ENCODE measurements at regions not wholly inside any gene's neighbourhood (a gene's known extent, or its start where the extent isn't known, plus 50 kb on each side); places are given as distances from the start of the nearest gene placed in this dataset.
"Not testable (repeated sequence)": the region's sequence is repeated elsewhere in the genome, so short reads cannot be mapped to it uniquely, and the experiment has no call there.

- no peak for TF ChIP-seq ZNF274 (IDR thresholded peaks at IDR 0.05; ENCODE audit: low read depth, low read length)
- TF ChIP-seq SUZ12 (IDR thresholded peaks at IDR 0.05; ENCODE audit: extremely low read depth, insufficient read depth, insufficient read length): no peak
- TF ChIP-seq YY1 (IDR thresholded peaks at IDR 0.05; ENCODE audit: insufficient read depth, insufficient read length): no peak
- Histone ChIP-seq H3K27me3 (ENCODE audit: insufficient read depth, insufficient read length) (no peaks in the 10 kb centered on the region), H3K4me3 (ENCODE audit: insufficient read length, low read depth) (no peak overlapping the region), H3K9me3 (ENCODE audit: insufficient read depth, low read length) (peaks cover 18% of the 10 kb centered on the region), H3K4me1 (ENCODE audit: insufficient read depth, insufficient read length) (no peaks in the 10 kb centered on the region), H3K36me3 (ENCODE audit: insufficient read depth, insufficient read length, low read length) (no peaks in the 10 kb centered on the region), H3K9ac (ENCODE audit: insufficient read length, low read depth) (no peak overlapping the region)
- DNase-seq (ENCODE audit: low read depth, low spot score): no peak
Measured at GRCh38 chr17:63295288-63295687, 150.8 kb downstream of the CYB561 start.

- peaks cover 18% of the 10 kb centered on the region for H3K9me3 ChIP-seq (ENCODE audit: insufficient read depth, low read length)
- TF ChIP-seq SUZ12 (IDR thresholded peaks at IDR 0.05; ENCODE audit: extremely low read depth, insufficient read depth, insufficient read length): no peak
- no peak for TF ChIP-seq YY1 (IDR thresholded peaks at IDR 0.05; ENCODE audit: insufficient read depth, insufficient read length)
- no peak for TF ChIP-seq ZNF274 (IDR thresholded peaks at IDR 0.05; ENCODE audit: low read depth, low read length)
- no peaks in the 10 kb centered on the region for H3K27me3 ChIP-seq (ENCODE audit: insufficient read depth, insufficient read length)
- H3K4me1 ChIP-seq (ENCODE audit: insufficient read depth, insufficient read length): no peaks in the 10 kb centered on the region
- no peak overlapping the region for H3K4me3 ChIP-seq (ENCODE audit: insufficient read length, low read depth)
- H3K36me3 ChIP-seq (ENCODE audit: insufficient read depth, insufficient read length, low read length): no peaks in the 10 kb centered on the region
- no peak overlapping the region for H3K9ac ChIP-seq (ENCODE audit: insufficient read length, low read depth)
- no peak for DNase-seq (ENCODE audit: low read depth, low spot score)
Measured at GRCh38 chr17:63295839-63296590, 150.1 kb downstream of the CYB561 start.

- H3K27me3 ChIP-seq (ENCODE audit: insufficient read depth, insufficient read length); DNase-seq (ENCODE audit: low read depth, low spot score); H3K36me3 ChIP-seq (ENCODE audit: insufficient read depth, insufficient read length, low read length); H3K4me1 ChIP-seq (ENCODE audit: insufficient read depth, insufficient read length); H3K4me3 ChIP-seq (ENCODE audit: insufficient read length, low read depth); H3K9ac ChIP-seq (ENCODE audit: insufficient read length, low read depth): not testable (repeated sequence)
- peaks cover 18% of the 10 kb centered on the region for H3K9me3 ChIP-seq (ENCODE audit: insufficient read depth, low read length)
Measured at GRCh38 chr17:63298916-63299315, 147.2 kb downstream of the CYB561 start.

- no peaks in the 10 kb centered on the region for H3K4me1 ChIP-seq (ENCODE audit: insufficient read depth, insufficient read length)
- no peak overlapping the region for H3K9ac ChIP-seq (ENCODE audit: insufficient read length, low read depth)
- H3K9me3 ChIP-seq (ENCODE audit: insufficient read depth, low read length): no peaks in the 10 kb centered on the region
- no peak for DNase-seq (ENCODE audit: low read depth, low spot score)
- no peaks in the 10 kb centered on the region for H3K27me3 ChIP-seq (ENCODE audit: insufficient read depth, insufficient read length)
- H3K4me3 ChIP-seq (ENCODE audit: insufficient read length, low read depth): no peak overlapping the region
- TF ChIP-seq SUZ12 (IDR thresholded peaks at IDR 0.05; ENCODE audit: extremely low read depth, insufficient read depth, insufficient read length) (no peak), ZNF274 (IDR thresholded peaks at IDR 0.05; ENCODE audit: low read depth, low read length) (no peak), YY1 (IDR thresholded peaks at IDR 0.05; ENCODE audit: insufficient read depth, insufficient read length) (no peak)
- no peaks in the 10 kb centered on the region for H3K36me3 ChIP-seq (ENCODE audit: insufficient read depth, insufficient read length, low read length)
Measured at GRCh38 chr17:63304704-63305261, 141.3 kb downstream of the CYB561 start.

- Histone ChIP-seq H3K27me3 (ENCODE audit: insufficient read depth, insufficient read length) (no peaks in the 10 kb centered on the region), H3K4me1 (ENCODE audit: insufficient read depth, insufficient read length) (no peaks in the 10 kb centered on the region), H3K9ac (ENCODE audit: insufficient read length, low read depth) (no peak overlapping the region), H3K4me3 (ENCODE audit: insufficient read length, low read depth) (no peak overlapping the region), H3K36me3 (ENCODE audit: insufficient read depth, insufficient read length, low read length) (no peaks in the 10 kb centered on the region), H3K9me3 (ENCODE audit: insufficient read depth, low read length) (no peaks in the 10 kb centered on the region)
- no peak for DNase-seq (ENCODE audit: low read depth, low spot score)
- TF ChIP-seq YY1 (IDR thresholded peaks at IDR 0.05; ENCODE audit: insufficient read depth, insufficient read length): no peak
- no peak for TF ChIP-seq SUZ12 (IDR thresholded peaks at IDR 0.05; ENCODE audit: extremely low read depth, insufficient read depth, insufficient read length)
- no peak for TF ChIP-seq ZNF274 (IDR thresholded peaks at IDR 0.05; ENCODE audit: low read depth, low read length)
Measured at GRCh38 chr17:63305857-63306256, 140.2 kb downstream of the CYB561 start.

- no peaks in the 10 kb centered on the region for H3K36me3 ChIP-seq (ENCODE audit: insufficient read depth, insufficient read length, low read length)
- DNase-seq (ENCODE audit: low read depth, low spot score): no peak
- no peak for TF ChIP-seq YY1 (IDR thresholded peaks at IDR 0.05; ENCODE audit: insufficient read depth, insufficient read length)
- no peak for TF ChIP-seq SUZ12 (IDR thresholded peaks at IDR 0.05; ENCODE audit: extremely low read depth, insufficient read depth, insufficient read length)
- no peak for TF ChIP-seq ZNF274 (IDR thresholded peaks at IDR 0.05; ENCODE audit: low read depth, low read length)
- H3K9ac ChIP-seq (ENCODE audit: insufficient read length, low read depth): no peak overlapping the region
- H3K9me3 ChIP-seq (ENCODE audit: insufficient read depth, low read length): no peaks in the 10 kb centered on the region
- H3K4me1 ChIP-seq (ENCODE audit: insufficient read depth, insufficient read length): no peaks in the 10 kb centered on the region
- no peaks in the 10 kb centered on the region for H3K27me3 ChIP-seq (ENCODE audit: insufficient read depth, insufficient read length)
- no peak overlapping the region for H3K4me3 ChIP-seq (ENCODE audit: insufficient read length, low read depth)
Measured at GRCh38 chr17:63306855-63307254, 139.3 kb downstream of the CYB561 start.

- Histone ChIP-seq H3K27me3 (ENCODE audit: insufficient read depth, insufficient read length) (no peaks in the 10 kb centered on the region), H3K9ac (ENCODE audit: insufficient read length, low read depth) (no peak overlapping the region), H3K4me3 (ENCODE audit: insufficient read length, low read depth) (no peak overlapping the region), H3K4me1 (ENCODE audit: insufficient read depth, insufficient read length) (no peaks in the 10 kb centered on the region), H3K36me3 (ENCODE audit: insufficient read depth, insufficient read length, low read length) (no peaks in the 10 kb centered on the region), H3K9me3 (ENCODE audit: insufficient read depth, low read length) (no peaks in the 10 kb centered on the region)
- DNase-seq (ENCODE audit: low read depth, low spot score): no peak
- no peak for TF ChIP-seq YY1 (IDR thresholded peaks at IDR 0.05; ENCODE audit: insufficient read depth, insufficient read length)
Measured at GRCh38 chr17:63308272-63308671, 137.8 kb downstream of the CYB561 start.

Measured in NT2/D1 (cell line).